Activated CD4-positive, alpha-beta T cell treated with anti-CD3 and anti-CD28 coated beads, Interleukin-2, amount 10 ng/mL, durations not matched to agents 24 days and 14 days (primary cell): ENCODE measurements at regions not wholly inside any gene's neighbourhood (a gene's known extent, or its start where the extent isn't known, plus 50 kb on each side); places are given as distances from the start of the nearest gene placed in this dataset.
"Not testable (repeated sequence)": the region's sequence is repeated elsewhere in the genome, so short reads cannot be mapped to it uniquely, and the experiment has no call there.

ENCODE experiments used
- DNase-seq: peaks from one replicate; pipeline ENCODE4 v3.0.0; 2022
- H3K27ac Mint-ChIP-seq: one replicate; pipeline ENCODE4 v1.8.0; 2022; ENCODE audit warnings: mild to moderate bottlenecking, mixed read lengths
- H3K27me3 Mint-ChIP-seq: one replicate; pipeline ENCODE4 v1.8.0; 2022; ENCODE audit warnings: mixed read lengths
- H3K36me3 Mint-ChIP-seq: one replicate; pipeline ENCODE4 v1.8.0; 2022; ENCODE audit warnings: low read depth, mild to moderate bottlenecking, mixed read lengths
- H3K4me1 Mint-ChIP-seq: one replicate; pipeline ENCODE4 v1.8.0; 2021; ENCODE audit warnings: mixed read lengths
- H3K4me3 Mint-ChIP-seq: one replicate; pipeline ENCODE4 v1.8.0; 2022; ENCODE audit warnings: mild to moderate bottlenecking, moderate library complexity, mixed read lengths
- H3K9me3 Mint-ChIP-seq: one replicate; pipeline ENCODE4 v1.8.0; 2021; ENCODE audit warnings: mixed read lengths
- intact Hi-C: fragments of 100-400 bp; cut with micrococcal nuclease; formaldehyde crosslinking; loops from one replicate; pipeline ENCODE4 v1.15.1; 2023

DNA sequence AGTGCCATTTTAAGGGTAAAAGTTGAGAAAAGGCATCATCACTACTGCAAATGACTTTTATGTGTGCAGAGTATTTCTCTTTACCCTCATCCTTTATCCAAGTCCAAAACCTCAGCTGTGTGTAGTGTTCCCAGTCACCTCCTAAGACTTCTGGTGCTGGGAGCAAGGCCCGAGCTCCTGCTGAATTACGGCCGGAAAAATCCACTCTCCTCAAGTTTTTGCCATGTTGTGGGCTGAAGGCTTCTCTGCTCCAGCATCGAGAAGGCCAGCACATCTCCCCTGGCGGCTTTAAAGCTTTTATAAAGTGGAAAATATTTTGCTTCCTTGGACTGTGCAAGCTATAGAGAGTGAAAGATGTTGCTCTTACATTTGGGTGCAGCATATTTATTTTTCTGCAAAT, 153.2 kb upstream of the THBS2 start:
- intact Hi-C loops = no loop called here
- Mint-ChIP-seq H3K36me3 (no peaks in the 10 kb centered on the region), H3K4me3 (no peak overlapping the region), H3K4me1 (no peaks in the 10 kb centered on the region), H3K27me3 (no peaks in the 10 kb centered on the region), H3K9me3 (no peaks in the 10 kb centered on the region), H3K27ac (no peak overlapping the region)
- DNase-seq = no peak

DNA sequence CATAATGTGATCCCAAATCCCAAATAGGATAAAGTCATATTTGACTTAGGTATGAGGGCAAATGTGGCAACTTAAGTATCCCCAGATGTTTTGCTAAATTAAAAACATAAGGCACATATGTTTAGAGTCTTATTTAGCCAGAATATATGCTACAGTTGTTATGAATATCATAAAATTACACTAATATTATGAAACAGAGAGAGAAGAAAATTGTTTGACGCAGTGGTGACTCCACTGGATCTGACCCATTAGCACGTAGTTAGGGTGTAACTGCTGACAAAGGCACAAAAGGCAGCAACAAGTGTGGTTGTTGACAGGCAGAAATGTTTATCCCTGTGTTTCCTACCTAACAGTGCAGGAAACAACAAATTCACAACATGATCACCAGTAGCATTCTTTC, 152.4 kb upstream of the THBS2 start:
- no peaks in the 10 kb centered on the region for H3K27me3 Mint-ChIP-seq
- H3K27ac Mint-ChIP-seq = no peak overlapping the region
- intact Hi-C loops = no loop called here
- H3K4me1 Mint-ChIP-seq = no peaks in the 10 kb centered on the region
- H3K36me3 Mint-ChIP-seq = no peaks in the 10 kb centered on the region
- DNase-seq = no peak
- no peaks in the 10 kb centered on the region for H3K9me3 Mint-ChIP-seq
- no peak overlapping the region for H3K4me3 Mint-ChIP-seq

- DNase-seq = no peak
- Mint-ChIP-seq H3K27me3 (no peaks in the 10 kb centered on the region), H3K36me3 (no peaks in the 10 kb centered on the region), H3K4me3 (no peak overlapping the region), H3K27ac (no peak overlapping the region), H3K9me3 (no peaks in the 10 kb centered on the region), H3K4me1 (no peaks in the 10 kb centered on the region)
- intact Hi-C loops = no loop called here
These were observed 151.2 kb upstream of the THBS2 start for GRCh38 chr6:169404828-169405227.

GRCh38 chr6:169398342-169399105, 144.9 kb upstream of the THBS2 start:
- Mint-ChIP-seq H3K27ac (no peak overlapping the region), H3K27me3 (peaks cover 1% of the 10 kb centered on the region), H3K4me3 (no peak overlapping the region), H3K9me3 (no peaks in the 10 kb centered on the region), H3K36me3 (no peaks in the 10 kb centered on the region), H3K4me1 (no peaks in the 10 kb centered on the region)
- no peak for DNase-seq
- intact Hi-C loops = no loop called here

- no peaks in the 10 kb centered on the region for H3K36me3 Mint-ChIP-seq
- H3K4me3 Mint-ChIP-seq = no peak overlapping the region
- no peak for DNase-seq
- H3K27me3 Mint-ChIP-seq = peaks cover 1% of the 10 kb centered on the region
- H3K27ac Mint-ChIP-seq = no peak overlapping the region
- no peaks in the 10 kb centered on the region for H3K9me3 Mint-ChIP-seq
- H3K4me1 Mint-ChIP-seq = no peaks in the 10 kb centered on the region
- intact Hi-C loops = no loop called here
These were observed 144.0 kb upstream of the THBS2 start for GRCh38 chr6:169397684-169398083.

GRCh38 chr6:169396554-169397163, 143.0 kb upstream of the THBS2 start:
- intact Hi-C loops = no loop called here
- DNase-seq = no peak
- H3K27me3 Mint-ChIP-seq = peaks cover 1% of the 10 kb centered on the region
- H3K4me1 Mint-ChIP-seq = no peaks in the 10 kb centered on the region
- H3K4me3 Mint-ChIP-seq = no peak overlapping the region
- H3K9me3 Mint-ChIP-seq = peaks cover 5% of the 10 kb centered on the region
- H3K36me3 Mint-ChIP-seq = no peaks in the 10 kb centered on the region
- no peak overlapping the region for H3K27ac Mint-ChIP-seq

DNA sequence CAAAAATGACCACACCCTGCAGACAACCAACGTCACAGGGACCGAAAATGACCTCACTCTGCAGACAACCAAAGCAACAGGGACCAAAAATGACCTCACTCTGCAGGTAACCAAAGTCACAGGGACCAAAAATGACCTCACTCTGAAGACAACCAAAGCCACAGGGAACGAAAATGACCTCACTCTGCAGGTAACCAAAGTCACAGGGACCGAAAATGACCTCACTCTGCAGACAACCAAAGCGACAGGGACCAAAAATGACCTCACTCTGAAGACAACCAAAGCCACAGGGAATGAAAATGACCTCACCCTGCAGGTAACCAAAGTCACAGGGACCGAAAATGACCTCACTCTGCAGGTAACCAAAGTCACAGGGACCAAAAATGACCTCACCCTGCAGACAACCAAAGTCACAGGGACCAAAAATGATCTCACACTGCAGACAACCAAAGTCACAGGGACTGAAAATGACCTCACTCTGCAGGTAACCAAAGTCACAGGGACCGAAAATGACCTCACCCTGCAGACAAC, 142.4 kb upstream of the THBS2 start:
- H3K27me3 Mint-ChIP-seq, intact Hi-C loops, H3K27ac Mint-ChIP-seq, H3K4me3 Mint-ChIP-seq, H3K9me3 Mint-ChIP-seq, H3K4me1 Mint-ChIP-seq, DNase-seq, H3K36me3 Mint-ChIP-seq: not testable (repeated sequence)

- H3K9me3 Mint-ChIP-seq = peaks cover 5% of the 10 kb centered on the region
- no peak overlapping the region for H3K4me3 Mint-ChIP-seq
- H3K27me3 Mint-ChIP-seq = peaks cover 1% of the 10 kb centered on the region
- no peaks in the 10 kb centered on the region for H3K4me1 Mint-ChIP-seq
- intact Hi-C loops = no loop called here
- no peak for DNase-seq
- no peaks in the 10 kb centered on the region for H3K36me3 Mint-ChIP-seq
- no peak overlapping the region for H3K27ac Mint-ChIP-seq
These were observed 141.6 kb upstream of the THBS2 start for GRCh38 chr6:169395080-169395805.

- H3K36me3 Mint-ChIP-seq = no peaks in the 10 kb centered on the region
- no peak for DNase-seq
- peaks cover 10% of the 10 kb centered on the region for H3K9me3 Mint-ChIP-seq
- H3K27me3 Mint-ChIP-seq = no peaks in the 10 kb centered on the region
- H3K4me3 Mint-ChIP-seq = no peak overlapping the region
- no peak overlapping the region for H3K27ac Mint-ChIP-seq
- H3K4me1 Mint-ChIP-seq = no peaks in the 10 kb centered on the region
- intact Hi-C loops = no loop called here
These were observed 140.1 kb upstream of the THBS2 start for GRCh38 chr6:169393753-169394152.

GRCh38 chr6:169391473-169392071, 137.9 kb upstream of the THBS2 start:
- H3K27me3 Mint-ChIP-seq = no peaks in the 10 kb centered on the region
- H3K9me3 Mint-ChIP-seq = peaks cover 10% of the 10 kb centered on the region
- H3K4me1 Mint-ChIP-seq = no peaks in the 10 kb centered on the region
- DNase-seq = no peak
- intact Hi-C loops = no loop called here
- no peaks in the 10 kb centered on the region for H3K36me3 Mint-ChIP-seq
- H3K4me3 Mint-ChIP-seq = no peak overlapping the region
- no peak overlapping the region for H3K27ac Mint-ChIP-seq

DNA sequence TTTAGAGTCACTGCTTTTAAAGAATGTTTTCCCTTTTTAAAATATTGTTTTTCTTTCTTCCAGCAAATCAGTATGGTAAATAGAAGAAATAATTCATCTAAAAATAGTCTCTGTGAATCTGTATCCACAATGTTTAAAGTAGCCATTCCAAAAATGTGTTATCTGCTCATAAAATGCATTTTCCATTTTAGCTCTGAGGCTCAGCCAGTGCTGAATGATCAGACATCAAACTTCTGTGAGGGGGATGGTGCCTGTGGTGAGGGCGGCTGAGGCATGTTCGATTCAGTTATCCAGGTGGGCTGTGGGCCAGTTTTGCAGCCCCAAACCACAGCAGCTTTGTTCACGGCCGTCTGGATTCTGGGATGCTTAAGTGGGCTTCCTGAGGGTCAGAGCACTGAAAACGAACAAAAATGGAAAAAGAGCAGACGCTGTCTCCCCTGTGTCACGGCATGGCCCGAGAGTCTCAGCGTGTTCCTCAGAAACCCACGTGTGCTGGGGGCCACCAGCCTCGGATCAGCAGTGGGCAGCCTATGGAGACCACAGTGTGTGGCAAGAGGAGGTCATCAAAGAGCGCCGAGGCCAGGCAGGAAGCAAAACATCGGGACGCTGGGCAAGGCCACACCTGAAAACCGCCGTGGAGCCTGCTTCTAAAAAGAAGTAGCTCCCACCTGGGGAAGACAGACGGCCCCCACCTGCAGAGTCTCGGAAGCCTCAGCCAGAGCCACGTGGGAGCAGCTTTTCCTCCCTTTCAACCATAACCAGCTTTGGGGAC, 134.9 kb upstream of the THBS2 start:
- intact Hi-C loops = no loop called here
- H3K4me3 Mint-ChIP-seq = no peak overlapping the region
- H3K4me1 Mint-ChIP-seq = no peaks in the 10 kb centered on the region
- no peak for DNase-seq
- H3K27me3 Mint-ChIP-seq = no peaks in the 10 kb centered on the region
- H3K36me3 Mint-ChIP-seq = no peaks in the 10 kb centered on the region
- peaks cover 16% of the 10 kb centered on the region for H3K9me3 Mint-ChIP-seq
- no peak overlapping the region for H3K27ac Mint-ChIP-seq

DNA sequence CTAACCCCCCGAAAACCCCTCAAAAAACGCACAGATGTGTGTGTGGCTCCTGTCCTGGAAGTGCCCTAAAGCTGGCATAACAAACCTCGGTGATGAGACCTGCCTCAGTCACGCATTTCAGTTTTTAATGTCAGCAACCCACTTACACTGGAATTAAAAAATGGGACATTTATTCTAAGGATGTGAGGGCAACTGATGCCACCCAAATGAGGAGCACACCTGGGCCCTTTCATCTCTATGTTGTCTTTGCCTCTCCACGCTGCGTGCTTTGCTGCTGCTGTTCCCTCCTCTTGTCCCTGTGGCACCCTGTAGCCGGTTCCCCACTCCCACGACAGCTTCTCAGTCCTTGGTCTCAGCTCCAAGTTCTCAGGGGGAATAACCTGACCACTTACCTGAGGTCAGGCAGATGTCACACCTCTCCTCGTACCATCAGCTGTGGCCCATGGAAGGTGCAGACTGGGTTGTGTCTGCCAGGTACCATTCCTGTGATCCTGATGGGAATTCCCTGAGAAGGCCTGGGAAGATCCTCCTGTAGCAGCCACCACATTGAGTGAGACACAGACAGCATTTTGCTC, 134.2 kb upstream of the THBS2 start:
- Mint-ChIP-seq H3K4me3 (no peak overlapping the region), H3K27ac (no peak overlapping the region), H3K9me3 (peaks cover 16% of the 10 kb centered on the region), H3K27me3 (no peaks in the 10 kb centered on the region), H3K4me1 (no peaks in the 10 kb centered on the region), H3K36me3 (no peaks in the 10 kb centered on the region)
- intact Hi-C loops = no loop called here
- DNase-seq = no peak

- no peaks in the 10 kb centered on the region for H3K27me3 Mint-ChIP-seq
- no peak overlapping the region for H3K4me3 Mint-ChIP-seq
- no peak overlapping the region for H3K27ac Mint-ChIP-seq
- DNase-seq = no peak
- no peaks in the 10 kb centered on the region for H3K4me1 Mint-ChIP-seq
- no peaks in the 10 kb centered on the region for H3K36me3 Mint-ChIP-seq
- peaks cover 11% of the 10 kb centered on the region for H3K9me3 Mint-ChIP-seq
- intact Hi-C loops = no loop called here
These were observed 132.9 kb upstream of the THBS2 start for GRCh38 chr6:169386411-169387057.
